WTC11 (cell line): ENCODE measurements at regions not wholly inside any gene's neighbourhood (a gene's known extent, or its start where the extent isn't known, plus 50 kb on each side); places are given as distances from the start of the nearest gene placed in this dataset.

Experiments
- ATAC-seq: fragments of 200-7000 bp; cut with Tn5 transposase; 2 replicates; pipeline ENCODE4 v1.10.0; 2021; ENCODE audit warnings: mild to moderate bottlenecking, moderate library complexity
- CTCF ChIA-PET: fragments of 300-600 bp; sonication (Branson Sonifier 250); formaldehyde crosslinking; loops from one replicate; lab custom pipeline; 2021; ENCODE audit warnings: antibody characterized with exemption; lab: Charles Lee
- POLR2A ChIA-PET: fragments of 350-600 bp; sonication (Branson Sonifier 250); formaldehyde crosslinking; loops from one replicate; lab custom pipeline; 2021; ENCODE audit warnings: antibody characterized with exemption; lab: Charles Lee
- DNase-seq: peaks from one replicate; pipeline ENCODE4 v3.0.0; 2021; ENCODE audit warnings: low spot score
- H3K27ac Mint-ChIP-seq: 2 replicates; pipeline ENCODE4 v1.8.0; 2021; ENCODE audit warnings: mixed read lengths
- H3K27me3 Mint-ChIP-seq: 2 replicates; pipeline ENCODE4 v1.8.0; 2021; ENCODE audit warnings: low read depth, mild to moderate bottlenecking, moderate library complexity, mixed read lengths
- H3K36me3 Mint-ChIP-seq: 2 replicates; pipeline ENCODE4 v1.8.0; 2021; ENCODE audit warnings: mixed read lengths
- H3K4me1 Mint-ChIP-seq: 2 replicates; pipeline ENCODE4 v1.8.0; 2022; ENCODE audit warnings: mixed read lengths
- H3K4me3 Mint-ChIP-seq: 2 replicates; pipeline ENCODE4 v1.8.0; 2021; ENCODE audit warnings: mild to moderate bottlenecking, moderate library complexity, mixed read lengths
- H3K9me3 Mint-ChIP-seq: 2 replicates; pipeline ENCODE4 v1.8.0; 2021; ENCODE audit warnings: mixed read lengths
- FOXK1 ChIP-seq: sonication (generic); formaldehyde crosslinking; IDR thresholded peaks from 2 replicates; pipeline ENCODE4 v1.8.0; 2022; ENCODE audit warnings: mild to moderate bottlenecking, moderate library complexity, missing genetic modification reagents
- GRHL2 ChIP-seq: fragments of 250-450 bp; sonication (Bioruptor Pico); IDR thresholded peaks from 2 replicates; pipeline ENCODE4 v1.8.0; 2022; ENCODE audit warnings: mild to moderate bottlenecking, moderate library complexity; ENCODE audit not compliant: insufficient replicate concordance, severe bottlenecking
- HMGA2 ChIP-seq: fragments of 250-450 bp; sonication (Bioruptor Pico); IDR thresholded peaks from 2 replicates; pipeline ENCODE4 v1.4.0; 2021; ENCODE audit warnings: mild to moderate bottlenecking, moderate library complexity
- NFE2L1 ChIP-seq: sonication (generic); formaldehyde crosslinking; IDR thresholded peaks from 2 replicates; pipeline ENCODE4 v1.8.1; 2023; ENCODE audit warnings: missing genetic modification reagents
- NR3C1 ChIP-seq: sonication (generic); formaldehyde crosslinking; conservative IDR thresholded peaks from 2 replicates; pipeline ENCODE4 v1.8.1; 2023; ENCODE audit warnings: low read depth, mild to moderate bottlenecking, missing genetic modification reagents
- RORB ChIP-seq: fragments of 250-450 bp; sonication (Bioruptor Pico); IDR thresholded peaks from 2 replicates; pipeline ENCODE4 v1.9.0; 2021; ENCODE audit warnings: mild to moderate bottlenecking
- SMAD3 ChIP-seq: sonication (generic); formaldehyde crosslinking; IDR thresholded peaks from 2 replicates; pipeline ENCODE4 v1.8.0; 2022; ENCODE audit warnings: missing genetic modification reagents, mild to moderate bottlenecking, borderline replicate concordance
- TCF7 ChIP-seq: sonication (generic); formaldehyde crosslinking; IDR thresholded peaks from 2 replicates; pipeline ENCODE4 v1.8.0; 2022; ENCODE audit warnings: mild to moderate bottlenecking, low read depth, missing genetic modification reagents, moderate library complexity
- ZNF121 ChIP-seq: sonication (generic); formaldehyde crosslinking; IDR thresholded peaks from 2 replicates; pipeline ENCODE4 v1.8.0; 2023; ENCODE audit warnings: missing genetic modification reagents
- ZNF138 ChIP-seq: sonication (generic); formaldehyde crosslinking; conservative IDR thresholded peaks from 2 replicates; pipeline ENCODE4 v1.8.1; 2022; ENCODE audit warnings: mild to moderate bottlenecking, moderate library complexity, missing genetic modification reagents
- ZNF232 ChIP-seq: sonication (generic); formaldehyde crosslinking; IDR thresholded peaks from 2 replicates; pipeline ENCODE4 v1.8.0; 2022; ENCODE audit warnings: mild to moderate bottlenecking, missing genetic modification reagents
- ZNF396 ChIP-seq: fragments of 250-450 bp; sonication (Bioruptor Pico); IDR thresholded peaks from 2 replicates; pipeline ENCODE4 v1.8.0; 2021; ENCODE audit warnings: mild to moderate bottlenecking, moderate library complexity, borderline replicate concordance
- TF ChIP-seq, protein P1 (sequence below): sonication (generic); formaldehyde crosslinking; IDR thresholded peaks from 2 replicates; pipeline ENCODE4 v1.8.0; 2022; ENCODE audit warnings: mild to moderate bottlenecking, missing genetic modification reagents
- TF ChIP-seq, protein P2 (sequence below): sonication (generic); formaldehyde crosslinking; IDR thresholded peaks from 2 replicates; pipeline ENCODE4 v1.8.0; 2022; ENCODE audit warnings: mild to moderate bottlenecking, missing genetic modification reagents
- TF ChIP-seq, protein P3 (sequence below): sonication (generic); formaldehyde crosslinking; IDR thresholded peaks from 2 replicates; pipeline ENCODE4 v1.8.0; 2023; ENCODE audit warnings: missing genetic modification reagents
- TF ChIP-seq, protein P4 (sequence below): fragments of 250-450 bp; sonication (Bioruptor Pico); IDR thresholded peaks from 2 replicates; pipeline ENCODE4 v2.1.2; 2022; ENCODE audit warnings: mild to moderate bottlenecking, moderate library complexity
- TF ChIP-seq, protein P5 (sequence below): sonication (generic); formaldehyde crosslinking; conservative IDR thresholded peaks from 2 replicates; pipeline ENCODE4 v1.8.1; 2022; ENCODE audit warnings: mild to moderate bottlenecking, missing genetic modification reagents
- TF ChIP-seq, protein P6 (sequence below): sonication (generic); formaldehyde crosslinking; IDR thresholded peaks from 2 replicates; pipeline ENCODE4 v1.8.0; 2022; ENCODE audit warnings: mild to moderate bottlenecking, missing genetic modification reagents
- TF ChIP-seq, protein P7 (sequence below): sonication (generic); formaldehyde crosslinking; IDR thresholded peaks from 2 replicates; pipeline ENCODE4 v1.8.1; 2022; ENCODE audit warnings: missing genetic modification reagents, borderline replicate concordance
- TF ChIP-seq, protein P8 (sequence below): sonication (generic); formaldehyde crosslinking; IDR thresholded peaks from 2 replicates; pipeline ENCODE4 v1.8.1; 2023; ENCODE audit warnings: mild to moderate bottlenecking, missing genetic modification reagents, moderate library complexity

DNA sequence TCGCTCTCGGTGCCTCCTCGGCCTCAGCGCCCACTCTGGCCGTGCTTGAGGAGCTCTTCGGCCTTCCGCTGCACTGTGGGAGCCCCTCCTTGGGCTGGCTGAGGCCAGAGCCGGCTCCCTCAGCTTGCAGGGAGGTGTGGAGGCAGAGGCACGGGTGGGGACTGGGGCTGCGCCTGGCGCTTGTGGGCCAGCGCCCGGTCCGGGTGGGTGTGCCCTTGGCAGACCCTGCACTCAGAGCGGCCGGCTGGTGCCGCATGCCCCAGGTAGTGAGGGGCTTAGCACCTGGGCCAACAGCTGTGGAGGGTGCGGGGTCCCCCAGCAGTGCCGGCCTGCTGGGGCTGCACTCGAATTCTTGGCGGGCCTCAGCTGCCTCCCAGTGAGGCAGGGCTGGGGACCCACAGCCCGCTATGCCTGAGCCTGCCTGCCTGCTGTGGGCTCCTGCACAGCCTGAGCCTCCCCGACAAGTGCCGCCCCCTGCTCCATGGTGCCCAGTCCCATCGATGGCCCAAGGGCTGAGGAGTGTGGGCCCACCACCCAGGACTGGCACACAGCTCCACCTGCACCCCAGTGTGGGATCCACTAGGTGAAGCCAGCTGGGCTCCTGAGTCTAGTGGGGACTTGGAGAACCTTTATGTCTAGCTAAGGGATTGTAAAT lies 2085.2 kb upstream of the ACO1 start:
- CTCF ChIA-PET: no interaction called here
- no peak for TF ChIP-seq RORB
- TF ChIP-seq, protein P1, sequence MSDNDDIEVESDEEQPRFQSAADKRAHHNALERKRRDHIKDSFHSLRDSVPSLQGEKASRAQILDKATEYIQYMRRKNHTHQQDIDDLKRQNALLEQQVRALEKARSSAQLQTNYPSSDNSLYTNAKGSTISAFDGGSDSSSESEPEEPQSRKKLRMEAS: no peak
- TF ChIP-seq, protein P2, sequence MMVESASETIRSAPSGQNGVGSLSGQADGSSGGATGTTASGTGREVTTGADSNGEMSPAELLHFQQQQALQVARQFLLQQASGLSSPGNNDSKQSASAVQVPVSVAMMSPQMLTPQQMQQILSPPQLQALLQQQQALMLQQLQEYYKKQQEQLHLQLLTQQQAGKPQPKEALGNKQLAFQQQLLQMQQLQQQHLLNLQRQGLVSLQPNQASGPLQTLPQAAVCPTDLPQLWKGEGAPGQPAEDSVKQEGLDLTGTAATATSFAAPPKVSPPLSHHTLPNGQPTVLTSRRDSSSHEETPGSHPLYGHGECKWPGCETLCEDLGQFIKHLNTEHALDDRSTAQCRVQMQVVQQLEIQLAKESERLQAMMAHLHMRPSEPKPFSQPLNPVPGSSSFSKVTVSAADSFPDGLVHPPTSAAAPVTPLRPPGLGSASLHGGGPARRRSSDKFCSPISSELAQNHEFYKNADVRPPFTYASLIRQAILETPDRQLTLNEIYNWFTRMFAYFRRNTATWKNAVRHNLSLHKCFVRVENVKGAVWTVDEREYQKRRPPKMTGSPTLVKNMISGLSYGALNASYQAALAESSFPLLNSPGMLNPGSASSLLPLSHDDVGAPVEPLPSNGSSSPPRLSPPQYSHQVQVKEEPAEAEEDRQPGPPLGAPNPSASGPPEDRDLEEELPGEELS (CRISPR knock-in tag): no peak
- TF ChIP-seq, protein P3, sequence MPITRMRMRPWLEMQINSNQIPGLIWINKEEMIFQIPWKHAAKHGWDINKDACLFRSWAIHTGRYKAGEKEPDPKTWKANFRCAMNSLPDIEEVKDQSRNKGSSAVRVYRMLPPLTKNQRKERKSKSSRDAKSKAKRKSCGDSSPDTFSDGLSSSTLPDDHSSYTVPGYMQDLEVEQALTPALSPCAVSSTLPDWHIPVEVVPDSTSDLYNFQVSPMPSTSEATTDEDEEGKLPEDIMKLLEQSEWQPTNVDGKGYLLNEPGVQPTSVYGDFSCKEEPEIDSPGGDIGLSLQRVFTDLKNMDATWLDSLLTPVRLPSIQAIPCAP (CRISPR knock-in tag): no peak
- TF ChIP-seq, protein P4, sequence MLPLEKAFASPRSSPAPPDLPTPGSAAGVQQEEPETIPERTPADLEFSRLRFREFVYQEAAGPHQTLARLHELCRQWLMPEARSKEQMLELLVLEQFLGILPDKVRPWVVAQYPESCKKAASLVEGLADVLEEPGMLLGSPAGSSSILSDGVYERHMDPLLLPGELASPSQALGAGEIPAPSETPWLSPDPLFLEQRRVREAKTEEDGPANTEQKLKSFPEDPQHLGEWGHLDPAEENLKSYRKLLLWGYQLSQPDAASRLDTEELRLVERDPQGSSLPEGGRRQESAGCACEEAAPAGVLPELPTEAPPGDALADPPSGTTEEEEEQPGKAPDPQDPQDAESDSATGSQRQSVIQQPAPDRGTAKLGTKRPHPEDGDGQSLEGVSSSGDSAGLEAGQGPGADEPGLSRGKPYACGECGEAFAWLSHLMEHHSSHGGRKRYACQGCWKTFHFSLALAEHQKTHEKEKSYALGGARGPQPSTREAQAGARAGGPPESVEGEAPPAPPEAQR (CRISPR knock-in tag): no peak
- no peak for TF ChIP-seq NFE2L1 (CRISPR knock-in tag)
- TF ChIP-seq SMAD3: no peak
- TF ChIP-seq, protein P5, sequence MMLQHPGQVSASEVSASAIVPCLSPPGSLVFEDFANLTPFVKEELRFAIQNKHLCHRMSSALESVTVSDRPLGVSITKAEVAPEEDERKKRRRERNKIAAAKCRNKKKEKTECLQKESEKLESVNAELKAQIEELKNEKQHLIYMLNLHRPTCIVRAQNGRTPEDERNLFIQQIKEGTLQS (CRISPR knock-in tag): no peak
- peaks cover 15% of the 10 kb centered on the region; the same call in 1 of the 2 replicates for H3K9me3 Mint-ChIP-seq
- H3K36me3 Mint-ChIP-seq: no peaks in the 10 kb centered on the region; the same call in 1 of the 2 replicates
- H3K27ac Mint-ChIP-seq: no peak overlapping the region
- no peak for ATAC-seq
- H3K27me3 Mint-ChIP-seq: no peaks in the 10 kb centered on the region
- peaks cover 9% of the 10 kb centered on the region for H3K4me1 Mint-ChIP-seq
- POLR2A ChIA-PET: no interaction called here
- DNase-seq: no peak
- H3K4me3 Mint-ChIP-seq: no peak overlapping the region

DNA sequence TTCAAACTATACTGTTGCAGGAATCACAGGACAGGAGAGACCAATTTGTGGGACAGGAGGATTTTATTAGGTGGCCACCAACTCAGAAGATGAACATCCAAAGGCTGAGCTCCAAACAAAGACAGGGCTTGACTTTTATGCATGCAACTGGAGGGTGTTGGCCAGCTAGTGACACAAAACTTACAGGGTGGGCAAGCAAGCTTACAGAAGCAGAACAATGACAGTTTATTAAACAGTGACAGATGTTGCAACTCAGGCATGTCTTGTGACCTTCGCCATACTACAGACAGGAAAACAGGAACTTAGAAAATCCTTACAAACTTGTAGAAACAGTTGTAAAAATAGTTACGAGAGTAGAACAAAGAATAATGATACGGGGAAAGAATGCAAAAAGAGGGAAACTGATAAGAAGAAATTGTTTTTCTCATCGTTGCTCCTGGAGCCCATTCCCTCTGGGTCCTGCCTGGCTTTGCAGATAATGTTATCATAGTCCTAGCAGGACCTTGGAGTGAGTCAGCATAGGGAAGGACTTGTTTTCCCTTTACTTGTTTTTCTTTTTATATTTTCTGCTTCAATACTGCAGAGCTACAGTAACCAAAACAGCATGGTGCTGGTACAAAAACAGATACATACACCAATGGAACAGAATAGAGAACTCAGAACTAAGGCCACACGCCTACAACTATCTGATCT lies 2083.0 kb upstream of the ACO1 start:
- CTCF ChIA-PET: no interaction called here
- Mint-ChIP-seq H3K36me3 (no peaks in the 10 kb centered on the region; the same call in 1 of the 2 replicates), H3K4me1 (peaks cover 2% of the 10 kb centered on the region; the same call in 1 of the 2 replicates), H3K27me3 (no peaks in the 10 kb centered on the region), H3K4me3 (no peak overlapping the region), H3K9me3 (peaks cover 15% of the 10 kb centered on the region; the same call in 1 of the 2 replicates), H3K27ac (no peak overlapping the region)
- no peak for ATAC-seq
- POLR2A ChIA-PET: no interaction called here
- no peak for DNase-seq
- TF ChIP-seq, protein P6, sequence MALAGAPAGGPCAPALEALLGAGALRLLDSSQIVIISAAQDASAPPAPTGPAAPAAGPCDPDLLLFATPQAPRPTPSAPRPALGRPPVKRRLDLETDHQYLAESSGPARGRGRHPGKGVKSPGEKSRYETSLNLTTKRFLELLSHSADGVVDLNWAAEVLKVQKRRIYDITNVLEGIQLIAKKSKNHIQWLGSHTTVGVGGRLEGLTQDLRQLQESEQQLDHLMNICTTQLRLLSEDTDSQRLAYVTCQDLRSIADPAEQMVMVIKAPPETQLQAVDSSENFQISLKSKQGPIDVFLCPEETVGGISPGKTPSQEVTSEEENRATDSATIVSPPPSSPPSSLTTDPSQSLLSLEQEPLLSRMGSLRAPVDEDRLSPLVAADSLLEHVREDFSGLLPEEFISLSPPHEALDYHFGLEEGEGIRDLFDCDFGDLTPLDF (CRISPR knock-in tag): no peak
- no peak for TF ChIP-seq FOXK1 (CRISPR knock-in tag)
- TF ChIP-seq, protein P7, sequence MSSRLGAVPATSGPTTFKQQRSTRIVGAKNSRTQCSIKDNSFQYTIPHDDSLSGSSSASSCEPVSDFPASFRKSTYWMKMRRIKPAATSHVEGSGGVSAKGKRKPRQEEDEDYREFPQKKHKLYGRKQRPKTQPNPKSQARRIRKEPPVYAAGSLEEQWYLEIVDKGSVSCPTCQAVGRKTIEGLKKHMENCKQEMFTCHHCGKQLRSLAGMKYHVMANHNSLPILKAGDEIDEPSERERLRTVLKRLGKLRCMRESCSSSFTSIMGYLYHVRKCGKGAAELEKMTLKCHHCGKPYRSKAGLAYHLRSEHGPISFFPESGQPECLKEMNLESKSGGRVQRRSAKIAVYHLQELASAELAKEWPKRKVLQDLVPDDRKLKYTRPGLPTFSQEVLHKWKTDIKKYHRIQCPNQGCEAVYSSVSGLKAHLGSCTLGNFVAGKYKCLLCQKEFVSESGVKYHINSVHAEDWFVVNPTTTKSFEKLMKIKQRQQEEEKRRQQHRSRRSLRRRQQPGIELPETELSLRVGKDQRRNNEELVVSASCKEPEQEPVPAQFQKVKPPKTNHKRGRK (CRISPR knock-in tag): no peak
- TF ChIP-seq TCF7 (CRISPR knock-in tag): no peak
- no peak for TF ChIP-seq NR3C1 (CRISPR knock-in tag)
- TF ChIP-seq GRHL2 (CRISPR knock-in tag): no peak
- no peak for TF ChIP-seq ZNF138
- TF ChIP-seq, protein P8, sequence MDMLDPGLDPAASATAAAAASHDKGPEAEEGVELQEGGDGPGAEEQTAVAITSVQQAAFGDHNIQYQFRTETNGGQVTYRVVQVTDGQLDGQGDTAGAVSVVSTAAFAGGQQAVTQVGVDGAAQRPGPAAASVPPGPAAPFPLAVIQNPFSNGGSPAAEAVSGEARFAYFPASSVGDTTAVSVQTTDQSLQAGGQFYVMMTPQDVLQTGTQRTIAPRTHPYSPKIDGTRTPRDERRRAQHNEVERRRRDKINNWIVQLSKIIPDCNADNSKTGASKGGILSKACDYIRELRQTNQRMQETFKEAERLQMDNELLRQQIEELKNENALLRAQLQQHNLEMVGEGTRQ (CRISPR knock-in tag): no peak
- no peak for TF ChIP-seq ZNF121
- no peak for TF ChIP-seq ZNF232 (CRISPR knock-in tag)
- TF ChIP-seq HMGA2 (CRISPR knock-in tag): no peak
- no peak for TF ChIP-seq ZNF396 (CRISPR knock-in tag)
- TF ChIP-seq, all 79 proteins: peak for 0
